ENCODE measurements at regions not wholly inside any gene's neighbourhood (a gene's known extent, or its start where the extent isn't known, plus 50 kb on each side); places are given as distances from the start of the nearest gene placed in this dataset.

GRCh38 chr12:124115976-124116690 lies 143.1 kb downstream of the ZNF664 start:
- H3K4me3 ChIP-seq (ENCODE audit: low read depth, low read length): no peak overlapping the region
- no peak for DNase-seq (ENCODE audit: low read depth)
- TF ChIP-seq POLR2A (IDR thresholded peaks at IDR 0.05; ENCODE audit: extremely low read depth, insufficient read length) (no peak), MYC (IDR thresholded peaks at IDR 0.05; ENCODE audit: low read depth, low read length) (no peak), CTCF (IDR thresholded peaks at IDR 0.05; ENCODE audit: low read depth, low read length) (no peak)
- TF ChIP-seq, protein P1, sequence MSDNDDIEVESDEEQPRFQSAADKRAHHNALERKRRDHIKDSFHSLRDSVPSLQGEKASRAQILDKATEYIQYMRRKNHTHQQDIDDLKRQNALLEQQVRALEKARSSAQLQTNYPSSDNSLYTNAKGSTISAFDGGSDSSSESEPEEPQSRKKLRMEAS (IDR thresholded peaks at IDR 0.05; ENCODE audit: low read depth, low read length): no peak

GRCh38 chr12:124120739-124121138 lies 147.7 kb downstream of the ZNF664 start:
- DNase-seq (ENCODE audit: low read depth): no peak
- TF ChIP-seq POLR2A (IDR thresholded peaks at IDR 0.05; ENCODE audit: extremely low read depth, insufficient read length): no peak
- TF ChIP-seq, protein P1 (IDR thresholded peaks at IDR 0.05; ENCODE audit: low read depth, low read length): no peak
- no peak for TF ChIP-seq CTCF (IDR thresholded peaks at IDR 0.05; ENCODE audit: low read depth, low read length)
- TF ChIP-seq MYC (IDR thresholded peaks at IDR 0.05; ENCODE audit: low read depth, low read length): no peak

DNA sequence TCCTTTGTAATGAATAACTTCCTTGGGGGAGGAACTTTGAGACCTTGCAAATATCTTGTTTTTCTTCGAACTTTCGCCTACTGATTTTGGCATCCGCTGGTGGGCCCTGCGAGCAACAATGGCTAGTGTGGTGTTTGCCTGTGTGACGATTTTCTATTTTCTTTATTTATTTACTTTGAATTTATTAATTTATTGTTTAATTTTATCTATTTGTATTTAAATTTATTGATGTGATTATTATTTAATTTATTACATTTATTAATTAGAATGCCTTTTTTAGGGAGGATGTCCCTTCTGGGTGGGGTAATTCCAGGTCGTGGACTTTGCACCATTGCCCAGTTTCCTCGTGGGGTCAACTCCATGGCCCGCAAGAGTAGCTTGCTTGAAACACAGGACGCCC lies 149.7 kb downstream of the ZNF664 start:
- H3K4me3 ChIP-seq (ENCODE audit: low read depth, low read length): no peak overlapping the region
- DNase-seq (ENCODE audit: low read depth): no peak
- TF ChIP-seq POLR2A (IDR thresholded peaks at IDR 0.05; ENCODE audit: extremely low read depth, insufficient read length) (no peak), CTCF (IDR thresholded peaks at IDR 0.05; ENCODE audit: low read depth, low read length) (no peak), MYC (IDR thresholded peaks at IDR 0.05; ENCODE audit: low read depth, low read length) (no peak)
- TF ChIP-seq, protein P1 (IDR thresholded peaks at IDR 0.05; ENCODE audit: low read depth, low read length): no peak

More at GRCh38 chr12:124120739-124121138, 147.7 kb downstream of the ZNF664 start:
- no peak overlapping the region for H3K4me3 ChIP-seq (ENCODE audit: low read depth, low read length)

DNA sequence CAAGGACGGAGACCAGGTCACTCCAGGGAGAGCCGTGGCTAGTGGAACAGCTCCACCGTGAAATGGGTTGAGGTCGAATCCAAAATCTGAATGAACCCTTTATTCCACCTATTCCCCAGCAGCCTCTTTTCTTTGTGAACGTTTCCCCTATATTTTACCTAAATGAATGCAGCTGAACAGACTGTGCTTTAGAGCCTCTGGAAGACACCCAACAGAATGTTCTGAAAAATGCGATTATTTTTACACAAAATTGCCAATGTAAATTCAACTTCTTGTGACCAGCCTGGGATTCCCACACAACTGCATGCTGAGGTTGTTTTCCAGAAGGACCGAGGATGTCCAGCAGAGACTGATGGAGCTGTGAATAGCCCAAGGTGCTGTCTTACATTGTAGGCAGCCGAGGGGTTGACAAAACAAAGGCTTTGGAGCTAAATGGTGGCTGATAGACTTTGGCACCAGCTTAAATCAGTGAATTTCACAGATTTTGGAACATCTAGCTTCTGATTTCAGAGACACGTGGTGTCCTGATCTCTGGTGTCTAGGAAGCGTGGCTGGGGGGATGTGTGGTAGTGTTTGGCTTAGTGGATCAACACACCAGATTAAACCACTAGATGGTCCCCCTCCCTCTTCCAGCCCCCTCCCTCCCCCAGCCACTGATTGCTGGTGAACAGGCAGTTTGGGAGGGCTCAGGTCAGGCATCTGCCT lies 150.4 kb downstream of the ZNF664 start:
- no peak overlapping the region for H3K4me3 ChIP-seq (ENCODE audit: low read depth, low read length)
- TF ChIP-seq MYC (IDR thresholded peaks at IDR 0.05; ENCODE audit: low read depth, low read length): no peak
- no peak for TF ChIP-seq POLR2A (IDR thresholded peaks at IDR 0.05; ENCODE audit: extremely low read depth, insufficient read length)
- no peak for DNase-seq (ENCODE audit: low read depth)

DNA sequence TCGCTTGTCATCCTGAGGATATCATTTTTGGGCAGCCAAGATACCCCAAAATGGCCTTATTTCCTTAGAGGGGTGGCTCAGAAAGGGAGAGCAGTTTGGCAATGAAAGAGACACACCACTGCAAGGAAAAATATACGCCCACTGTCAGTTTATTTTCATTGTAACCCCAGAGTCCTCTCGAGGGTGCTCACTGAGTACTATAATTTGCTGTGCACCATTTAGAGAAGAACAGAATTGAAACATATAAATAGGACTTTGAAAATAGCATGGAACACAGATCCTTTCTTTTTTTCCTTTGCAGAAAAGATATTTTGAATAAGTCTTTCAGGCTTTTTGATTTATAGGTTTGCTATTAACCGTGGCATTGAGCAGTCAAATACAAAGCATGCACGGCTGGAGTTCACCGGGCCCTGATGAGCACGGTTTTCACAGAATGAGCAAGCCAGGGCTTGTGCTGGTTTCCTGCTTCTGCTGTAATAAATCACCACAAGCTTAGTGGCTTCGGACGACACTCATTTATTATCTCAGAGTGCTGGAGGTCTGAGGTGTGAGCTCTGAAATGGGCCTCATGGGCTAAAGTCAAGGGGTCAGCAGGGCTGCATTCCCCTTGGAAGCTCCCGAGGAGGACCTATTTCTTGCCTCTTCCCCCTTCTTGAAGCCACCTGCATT lies 152.3 kb downstream of the ZNF664 start:
- DNase-seq (ENCODE audit: low read depth): no peak
- TF ChIP-seq POLR2A (IDR thresholded peaks at IDR 0.05; ENCODE audit: extremely low read depth, insufficient read length) (no peak), MYC (IDR thresholded peaks at IDR 0.05; ENCODE audit: low read depth, low read length) (no peak), CTCF (IDR thresholded peaks at IDR 0.05; ENCODE audit: low read depth, low read length) (no peak)
- TF ChIP-seq, protein P1 (IDR thresholded peaks at IDR 0.05; ENCODE audit: low read depth, low read length): no peak
- H3K4me3 ChIP-seq (ENCODE audit: low read depth, low read length): no peak overlapping the region
